ENCODE measurements at regions not wholly inside any gene's neighbourhood (a gene's known extent, or its start where the extent isn't known, plus 50 kb on each side); places are given as distances from the start of the nearest gene placed in this dataset.

- no peaks in the 10 kb centered on the region for H3K9me1 ChIP-seq (replicated peaks; ENCODE audit: control insufficient read depth, extremely low read depth, insufficient read depth, low read length)
- DNase-seq (ENCODE audit: low read depth, low spot score) (no peak), FAIRE-seq (no peak)
- no peak overlapping the region for H3K27ac ChIP-seq (ENCODE audit: insufficient read depth, low read depth, low read length)
- POLR2A ChIA-PET, result no interaction called here
- no peaks in the 10 kb centered on the region for H4K20me1 ChIP-seq (replicated peaks; ENCODE audit: control insufficient read depth, extremely low read depth, insufficient read depth, low read length)
- BruUV-seq (replicated peaks), result no TSS peak
- dilution Hi-C loops (cut with MboI; ENCODE audit: extremely low pct_ligation_motif_present, low sequenced_read_pairs) (no loop called here), intact Hi-C loops (cut with micrococcal nuclease) (no loop called here)
- H3K9ac ChIP-seq (replicated peaks; ENCODE audit: extremely low read depth, insufficient read depth, low read length), result no peak overlapping the region
- H3K4me3 ChIP-seq (replicated peaks in 1 of 3; ENCODE audit: insufficient read depth in 1 of 3, low read depth in 1 of 3, low read length in 3 of 3), result no peak overlapping the region
- H3K27me3 ChIP-seq (ENCODE audit: control insufficient read depth in 2 of 2, insufficient read depth in 2 of 2, low read length in 2 of 2), result no peaks in the 10 kb centered on the region
- no peak overlapping the region for H2AFZ ChIP-seq (ENCODE audit: low read depth, low read length)
- peaks cover 4% of the 10 kb centered on the region for H3K9me3 ChIP-seq (replicated peaks; ENCODE audit: control insufficient read depth, insufficient read depth, low read length)
- no peaks in the 10 kb centered on the region for H3K79me2 ChIP-seq (ENCODE audit: control insufficient read depth, insufficient read depth, low read length)
- no peaks in the 10 kb centered on the region for H3K36me3 ChIP-seq (ENCODE audit: control insufficient read depth in 2 of 2, extremely low read depth in 1 of 2, insufficient read depth in 2 of 2, low read length in 2 of 2)
- CTCF ChIA-PET, result no interaction called here
- no peaks in the 10 kb centered on the region for H3K4me1 ChIP-seq (ENCODE audit: control insufficient read depth, extremely low read depth, insufficient read depth, low read length)
- no peak for TF ChIP-seq CTCF (IDR thresholded peaks at IDR 0.05; ENCODE audit: extremely low read depth in 1 of 2, insufficient read depth in 1 of 2, low read depth in 1 of 2, low read length in 2 of 2)
- no peak for TF ChIP-seq FOS (IDR thresholded peaks at IDR 0.05; ENCODE audit: borderline replicate concordance, insufficient read depth, low read length)
- H3K4me2 ChIP-seq (ENCODE audit: insufficient read depth, low read length), result no peak overlapping the region
These were observed 680.7 kb upstream of the GRM7 start for GRCh38 chr3:6180171-6180570.

- Histone ChIP-seq H3K9ac (replicated peaks; ENCODE audit: extremely low read depth, insufficient read depth, low read length) (no peak overlapping the region), H3K4me3 (replicated peaks in 1 of 3; ENCODE audit: insufficient read depth in 1 of 3, low read depth in 1 of 3, low read length in 3 of 3) (no peak overlapping the region), H3K9me3 (replicated peaks; ENCODE audit: control insufficient read depth, insufficient read depth, low read length) (peaks cover 4% of the 10 kb centered on the region), H3K4me1 (ENCODE audit: control insufficient read depth, extremely low read depth, insufficient read depth, low read length) (no peaks in the 10 kb centered on the region), H3K9me1 (replicated peaks; ENCODE audit: control insufficient read depth, extremely low read depth, insufficient read depth, low read length) (no peaks in the 10 kb centered on the region), H3K4me2 (ENCODE audit: insufficient read depth, low read length) (no peak overlapping the region), H4K20me1 (replicated peaks; ENCODE audit: control insufficient read depth, extremely low read depth, insufficient read depth, low read length) (no peaks in the 10 kb centered on the region), H3K36me3 (ENCODE audit: control insufficient read depth in 2 of 2, extremely low read depth in 1 of 2, insufficient read depth in 2 of 2, low read length in 2 of 2) (no peaks in the 10 kb centered on the region), H3K27ac (ENCODE audit: insufficient read depth, low read depth, low read length) (no peak overlapping the region), H3K27me3 (ENCODE audit: control insufficient read depth in 2 of 2, insufficient read depth in 2 of 2, low read length in 2 of 2) (no peaks in the 10 kb centered on the region), H3K79me2 (ENCODE audit: control insufficient read depth, insufficient read depth, low read length) (no peaks in the 10 kb centered on the region), H2AFZ (ENCODE audit: low read depth, low read length) (no peak overlapping the region)
- no TSS peak for BruUV-seq (replicated peaks)
- TF ChIP-seq MAX (IDR thresholded peaks at IDR 0.05; ENCODE audit: insufficient read depth, insufficient read length), result no peak
- no peak for TF ChIP-seq POLR2AphosphoS5 (IDR thresholded peaks at IDR 0.05; ENCODE audit: insufficient read depth, low read depth, low read length)
- TF ChIP-seq MYC (IDR thresholded peaks at IDR 0.05; ENCODE audit: low read depth, low read length), result no peak
- no peak for TF ChIP-seq EZH2 (IDR thresholded peaks at IDR 0.05; ENCODE audit: borderline replicate concordance, low read depth, low read length, severe bottlenecking)
- TF ChIP-seq GATA2 (IDR thresholded peaks at IDR 0.05; ENCODE audit: insufficient read depth, insufficient read length, low read depth, low read length), result no peak
- no peak for TF ChIP-seq FOS (IDR thresholded peaks at IDR 0.05; ENCODE audit: borderline replicate concordance, insufficient read depth, low read length)
- TF ChIP-seq POLR2A (IDR thresholded peaks at IDR 0.05; ENCODE audit: low read depth, low read length), result no peak
- ChIA-PET POLR2A (no interaction called here), CTCF (no interaction called here)
- DNase-seq (ENCODE audit: low read depth, low spot score), result no peak
- FAIRE-seq, result no peak
- intact Hi-C loops (cut with micrococcal nuclease), result no loop called here
- dilution Hi-C loops (cut with MboI; ENCODE audit: extremely low pct_ligation_motif_present, low sequenced_read_pairs), result no loop called here
These were observed 678.4 kb upstream of the GRM7 start for GRCh38 chr3:6182476-6182875.

All from endothelial cell of umbilical vein (primary cell).